ENCODE measurements at regions not wholly inside any gene's neighbourhood (a gene's known extent, or its start where the extent isn't known, plus 50 kb on each side); places are given as distances from the start of the nearest gene placed in this dataset.
A peak's percentile ranks its signal among the peaks of the same experiment; 100 is the strongest.

- Histone ChIP-seq H3K9me3 (no peaks in the 10 kb centered on the region), H3K27ac (no peak overlapping the region), H3K4me3 (no peak overlapping the region), H3K27me3 (no peaks in the 10 kb centered on the region), H3K36me3 (no peaks in the 10 kb centered on the region), H3K4me1 (peaks cover 26% of the 10 kb centered on the region)
- TF ChIP-seq POLR2AphosphoS5 (IDR thresholded peaks at IDR 0.05) (no peak), EP300 (IDR thresholded peaks at IDR 0.05) (no peak), POLR2A (IDR thresholded peaks at IDR 0.05) (no peak)
- TF ChIP-seq, protein P1, sequence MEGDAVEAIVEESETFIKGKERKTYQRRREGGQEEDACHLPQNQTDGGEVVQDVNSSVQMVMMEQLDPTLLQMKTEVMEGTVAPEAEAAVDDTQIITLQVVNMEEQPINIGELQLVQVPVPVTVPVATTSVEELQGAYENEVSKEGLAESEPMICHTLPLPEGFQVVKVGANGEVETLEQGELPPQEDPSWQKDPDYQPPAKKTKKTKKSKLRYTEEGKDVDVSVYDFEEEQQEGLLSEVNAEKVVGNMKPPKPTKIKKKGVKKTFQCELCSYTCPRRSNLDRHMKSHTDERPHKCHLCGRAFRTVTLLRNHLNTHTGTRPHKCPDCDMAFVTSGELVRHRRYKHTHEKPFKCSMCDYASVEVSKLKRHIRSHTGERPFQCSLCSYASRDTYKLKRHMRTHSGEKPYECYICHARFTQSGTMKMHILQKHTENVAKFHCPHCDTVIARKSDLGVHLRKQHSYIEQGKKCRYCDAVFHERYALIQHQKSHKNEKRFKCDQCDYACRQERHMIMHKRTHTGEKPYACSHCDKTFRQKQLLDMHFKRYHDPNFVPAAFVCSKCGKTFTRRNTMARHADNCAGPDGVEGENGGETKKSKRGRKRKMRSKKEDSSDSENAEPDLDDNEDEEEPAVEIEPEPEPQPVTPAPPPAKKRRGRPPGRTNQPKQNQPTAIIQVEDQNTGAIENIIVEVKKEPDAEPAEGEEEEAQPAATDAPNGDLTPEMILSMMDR (IDR thresholded peaks at IDR 0.05): no peak
- peak in 1 of 2 donors; percentile 76 for DNase-seq (ENCODE audit: low spot score in 2 of 2)
- 100% methylated on average over 1 of the region's 16 CpGs for WGBS
These were observed 114.6 kb upstream of the RET start for GRCh38 chr10:42962110-42962901.

GRCh38 chr10:42962902-42963231 lies 114.0 kb upstream of the RET start:
- H3K4me1 ChIP-seq: peaks cover 26% of the 10 kb centered on the region
- no peaks in the 10 kb centered on the region for H3K27me3 ChIP-seq
- H3K4me3 ChIP-seq: no peak overlapping the region
- peak in 1 of 2 donors; percentile 46 for DNase-seq (ENCODE audit: low spot score in 2 of 2)
- no peak overlapping the region for H3K27ac ChIP-seq
- H3K36me3 ChIP-seq: no peaks in the 10 kb centered on the region
- WGBS: 98% methylated on average over 5 of the region's 5 CpGs
- TF ChIP-seq POLR2AphosphoS5 (IDR thresholded peaks at IDR 0.05): no peak
- TF ChIP-seq EP300 (IDR thresholded peaks at IDR 0.05): no peak
- TF ChIP-seq, protein P1 (IDR thresholded peaks at IDR 0.05): no peak
- TF ChIP-seq POLR2A (IDR thresholded peaks at IDR 0.05): no peak
- no peaks in the 10 kb centered on the region for H3K9me3 ChIP-seq

- 52% methylated on average over 7 of the region's 7 CpGs for WGBS
- Histone ChIP-seq H3K4me3 (no peak overlapping the region), H3K27ac (no peak overlapping the region), H3K9me3 (no peaks in the 10 kb centered on the region), H3K36me3 (no peaks in the 10 kb centered on the region), H3K27me3 (no peaks in the 10 kb centered on the region), H3K4me1 (peaks cover 26% of the 10 kb centered on the region)
- TF ChIP-seq, protein P1 (IDR thresholded peaks at IDR 0.05): no peak
- TF ChIP-seq POLR2AphosphoS5 (IDR thresholded peaks at IDR 0.05): no peak
- TF ChIP-seq POLR2A (IDR thresholded peaks at IDR 0.05): no peak
- no peak for TF ChIP-seq EP300 (IDR thresholded peaks at IDR 0.05)
- peak in 1 of 2 donors; percentile 54 for DNase-seq (ENCODE audit: low spot score in 2 of 2)
These were observed 113.6 kb upstream of the RET start for GRCh38 chr10:42963312-42963711.

GRCh38 chr10:42969147-42969546 lies 107.7 kb upstream of the RET start:
- TF ChIP-seq EP300 (IDR thresholded peaks at IDR 0.05) (no peak), POLR2A (IDR thresholded peaks at IDR 0.05) (no peak), POLR2AphosphoS5 (IDR thresholded peaks at IDR 0.05) (no peak)
- TF ChIP-seq, protein P1 (IDR thresholded peaks at IDR 0.05): no peak
- DNase-seq (ENCODE audit: low spot score in 2 of 2): peak in 1 of 2 donors; percentile 21
- 79% methylated on average over 3 of the region's 3 CpGs for WGBS

DNA sequence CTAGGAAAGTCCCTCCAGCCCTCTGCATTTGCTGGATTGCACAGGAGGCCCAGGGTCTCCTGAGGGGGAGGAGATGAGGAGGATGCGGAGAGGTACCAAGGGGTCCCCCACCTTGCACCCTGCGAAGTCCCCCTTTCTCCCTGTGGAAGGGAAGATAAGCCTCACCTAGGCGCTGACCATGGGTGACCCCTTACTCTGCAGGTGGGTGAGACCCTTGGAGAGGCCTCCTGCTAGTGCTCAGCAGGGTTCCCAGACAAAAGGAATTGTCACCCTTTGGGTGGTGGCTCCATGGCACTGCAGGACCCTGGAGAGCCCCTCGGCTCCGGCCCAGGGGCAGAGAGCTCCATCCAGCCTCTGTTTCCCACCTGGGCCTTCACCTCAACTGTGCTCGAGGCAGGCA lies 107.0 kb upstream of the RET start:
- H3K27me3 ChIP-seq: no peaks in the 10 kb centered on the region
- no peaks in the 10 kb centered on the region for H3K36me3 ChIP-seq
- no peak overlapping the region for H3K4me3 ChIP-seq
- 86% methylated on average over 2 of the region's 6 CpGs for WGBS
- no peak for DNase-seq (ENCODE audit: low spot score in 2 of 2)
- no peaks in the 10 kb centered on the region for H3K9me3 ChIP-seq
- TF ChIP-seq POLR2A (IDR thresholded peaks at IDR 0.05) (no peak), EP300 (IDR thresholded peaks at IDR 0.05) (no peak)
- TF ChIP-seq, protein P1 (IDR thresholded peaks at IDR 0.05): no peak
- no peak overlapping the region for H3K27ac ChIP-seq
- H3K4me1 ChIP-seq: no peaks in the 10 kb centered on the region

More at GRCh38 chr10:42969147-42969546, 107.7 kb upstream of the RET start:
- Histone ChIP-seq H3K27me3 (no peaks in the 10 kb centered on the region), H3K36me3 (no peaks in the 10 kb centered on the region), H3K4me3 (no peak overlapping the region), H3K9me3 (no peaks in the 10 kb centered on the region), H3K4me1 (no peaks in the 10 kb centered on the region), H3K27ac (no peak overlapping the region)

Data from suprapubic skin (tissue), 4 donors.